GM12878 (cell line): ENCODE measurements at regions not wholly inside any gene's neighbourhood (a gene's known extent, or its start where the extent isn't known, plus 50 kb on each side); places are given as distances from the start of the nearest gene placed in this dataset.

ENCODE experiments used
- ATAC-seq: fragments of 200-7000 bp; cut with Tn5 transposase; 3 replicates; pipeline ENCODE4 v1.9.1; 2020; ENCODE audit warnings: mild to moderate bottlenecking, moderate library complexity
- BruUV-seq: library from RNA; stranded (reverse); fragments of 400-500 nt; replicated peaks from 2 replicates; lab custom pipeline; 2021; lab: Mats Ljungman, UMichigan
- CTCF ChIA-PET: fragments of 300-600 bp; sonication (Branson Sonifier 250); formaldehyde crosslinking; extraction: SDS; loops from one replicate; lab custom pipeline; 2021; ENCODE audit warnings: inconsistent platforms; lab: Yijun Ruan, JAX
- POLR2A ChIA-PET: fragments of 350-600 bp; formaldehyde crosslinking; extraction: SDS; loops from one replicate; lab custom pipeline; 2021; ENCODE audit warnings: inconsistent platforms; lab: Charles Lee
- RAD21 ChIA-PET: fragments of 300-600 bp; sonication (Branson Sonifier 250); formaldehyde crosslinking; loops from one replicate; lab custom pipeline; 2023; ENCODE audit warnings: antibody characterized with exemption; ENCODE audit not compliant: unreplicated experiment; lab: Charles Lee
- SMC1A ChIA-PET: fragments of 300-600 bp; sonication (Branson Sonifier 250); formaldehyde crosslinking; loops from one replicate; lab custom pipeline; 2023; ENCODE audit not compliant: unreplicated experiment, uncharacterized antibody; lab: Charles Lee
- DNase-seq: peaks from one replicate; pipeline ENCODE4 v3.0.0-alpha.2; 2011; ENCODE audit warnings: low read depth, low spot score
- FAIRE-seq: peaks from 3 replicates; lab custom pipeline; 2011; peaks lifted over from hg19 to GRCh38; lab: Jason Lieb, UNC
- H2AFZ ChIP-seq: 2 replicates; pipeline ENCODE4 v1.6.0; 2011; ENCODE audit warnings: low read depth, low read length, control low read depth; ENCODE audit not compliant: control insufficient read depth
- H3K27ac ChIP-seq: 2 replicates; pipeline ENCODE4 v1.5.1; 2011; ENCODE audit warnings: control low read depth; ENCODE audit not compliant: control insufficient read depth, insufficient read depth
- H3K27me3 ChIP-seq, 2 experiments: replicated peaks in 1 of 2; 2 replicates each; pipeline versions ENCODE4 v1.6.0 to v1.6.1; 2011; ENCODE audit warnings: low read length in 1 of 2; ENCODE audit not compliant: control insufficient read depth in 2 of 2, insufficient read depth in 2 of 2
- H3K36me3 ChIP-seq, 2 experiments: 2 replicates each; pipeline ENCODE4 v1.5.1; 2011; ENCODE audit warnings: low read length in 1 of 2; ENCODE audit not compliant: control insufficient read depth in 2 of 2, insufficient read depth in 2 of 2
- H3K4me1 ChIP-seq: 2 replicates; pipeline ENCODE4 v1.6.1; 2011; ENCODE audit warnings: mild to moderate bottlenecking, low read length, moderate library complexity, mixed read lengths; ENCODE audit not compliant: control insufficient read depth, insufficient read depth
- H3K4me2 ChIP-seq: 2 replicates; pipeline ENCODE4 v1.6.0; 2011; ENCODE audit warnings: control low read depth; ENCODE audit not compliant: control insufficient read depth, insufficient read depth
- H3K4me3 ChIP-seq: fragments of 200-600 bp; sonication (generic); 2 replicates; pipeline ENCODE4 v1.5.1; 2016
- H3K79me2 ChIP-seq: 2 replicates; pipeline ENCODE4 v1.6.0; 2011; ENCODE audit warnings: low read length; ENCODE audit not compliant: control insufficient read depth, insufficient read depth
- H3K9ac ChIP-seq: 2 replicates; pipeline ENCODE4 v1.8.0; 2011; ENCODE audit warnings: low read length, control low read depth, mixed read lengths; ENCODE audit not compliant: control insufficient read depth, insufficient read depth
- H3K9me3 ChIP-seq: replicated peaks from 3 replicates; pipeline ENCODE4 v1.5.1; 2011; ENCODE audit warnings: mild to moderate bottlenecking, low read length; ENCODE audit not compliant: control insufficient read depth, insufficient read depth
- H4K20me1 ChIP-seq: 2 replicates; pipeline ENCODE4 v1.6.0; 2011; ENCODE audit not compliant: control insufficient read depth, insufficient read depth
- CREB1 ChIP-seq: IDR thresholded peaks from 2 replicates; pipeline ENCODE4 v1.6.1; 2012; ENCODE audit warnings: low read depth, mild to moderate bottlenecking, inconsistent platforms
- ESRRA ChIP-seq: IDR thresholded peaks from 2 replicates; pipeline ENCODE4 v1.6.1; 2012; ENCODE audit warnings: mild to moderate bottlenecking, low read length, improper control_type of control experiment
- FOS ChIP-seq: IDR thresholded peaks from 3 replicates; pipeline ENCODE4 v1.6.1; 2011; ENCODE audit warnings: borderline replicate concordance; ENCODE audit not compliant: insufficient read length; ENCODE audit errors: extremely low read depth
- MXI1 ChIP-seq: fragments of 150-350 bp; IDR thresholded peaks from 2 replicates; pipeline ENCODE4 v1.6.1; 2011; ENCODE audit warnings: low read depth, mild to moderate bottlenecking, inconsistent platforms, low read length, improper control_type of control experiment
- NRF1 ChIP-seq: conservative IDR thresholded peaks from 2 replicates; pipeline ENCODE4 v1.6.1; 2011; ENCODE audit warnings: mild to moderate bottlenecking, low read depth, low read length, improper control_type of control experiment
- SP1 ChIP-seq: IDR thresholded peaks from one replicate; pipeline ENCODE4 v1.6.1; 2011; ENCODE audit warnings: low read depth, low read length
- ZNF622 ChIP-seq: fragments of 450-650 bp; IDR thresholded peaks from 2 replicates; pipeline ENCODE4 v1.6.1; 2017; ENCODE audit warnings: mild to moderate bottlenecking, inconsistent platforms
- WGBS: methylation state at CpG from one replicate; pipeline ENCODE4 v1.1.6; 2016; ENCODE audit warnings: low lambda C conversion rate; ENCODE audit not compliant: insufficient replicate concordance, insufficient coverage; ENCODE audit errors: missing lambda C conversion rate; 5-methylcytosine and 5-hydroxymethylcytosine counted together
- in situ Hi-C: fragments of 300-500 bp; cut with MboI; formaldehyde crosslinking; loops from 9 replicates; pipeline ENCODE4 v1.14.3; 2018; ENCODE audit warnings: mixed read lengths
- intact Hi-C: fragments of 100-400 bp; cut with micrococcal nuclease; formaldehyde crosslinking; loops from one replicate; pipeline ENCODE4 v1.14.2; 2022; ENCODE audit not compliant: unreplicated experiment

GRCh38 chr11:126115127-126115495, 52.4 kb upstream of the CDON start (continued):
- TF ChIP-seq FOS, result no peak

GRCh38 chr11:126114486-126115126, 51.9 kb upstream of the CDON start:
- in situ Hi-C loops (no loop called here), intact Hi-C loops (no loop called here)
- BruUV-seq, result no TSS peak
- Histone ChIP-seq H3K4me2 (no peak overlapping the region), H2AFZ (peak overlapping the region; percentile 17; the same call in 1 of the 2 replicates), H3K27me3 (no peaks in the 10 kb centered on the region; a peak in 1 of 4 replicates), H3K9me3 (no peaks in the 10 kb centered on the region), H3K4me3 (no peak overlapping the region), H3K27ac (no peak overlapping the region), H3K79me2 (no peaks in the 10 kb centered on the region), H4K20me1 (no peaks in the 10 kb centered on the region), H3K4me1 (peaks cover 5% of the 10 kb centered on the region), H3K9ac (no peak overlapping the region), H3K36me3 (no peaks in the 10 kb centered on the region)
- ChIA-PET POLR2A (interaction anchor here (1.0 to 1.8 kb wide), 2 partner anchors 9 to 51 kb away, joined by 3 to 4 read pairs; no protein-coding TSS in a partner anchor), SMC1A (interaction anchor here (0.9 kb wide), 1 partner anchor 57 kb away, joined by 3 read pairs; no protein-coding TSS in a partner anchor), RAD21 (interaction anchor here (0.6 to 1.3 kb wide), 3 partner anchors 19 to 175 kb away, joined by 3 to 5 read pairs (median 3); no protein-coding TSS in a partner anchor), CTCF (interaction anchor here (1.2 to 1.4 kb wide), 2 partner anchors 79 to 172 kb away, joined by 4 read pairs; no protein-coding TSS in a partner anchor)
- FAIRE-seq (no peak), ATAC-seq (peak; percentile 40), DNase-seq (no peak)
- WGBS, result 33% methylated on average over 6 of the region's 6 CpGs
- no peak for TF ChIP-seq NRF1
- no peak for TF ChIP-seq SP1

- no peaks in the 10 kb centered on the region for H3K9me3 ChIP-seq
- no peaks in the 10 kb centered on the region; a peak in 1 of 4 replicates for H3K27me3 ChIP-seq
- intact Hi-C loops (no loop called here), in situ Hi-C loops (no loop called here)
- ChIA-PET POLR2A (interaction anchor here (1.0 to 1.8 kb wide), 2 partner anchors 9 to 50 kb away, joined by 3 to 4 read pairs; no protein-coding TSS in a partner anchor), CTCF (no interaction called here), SMC1A (no interaction called here), RAD21 (interaction anchor here (0.6 kb wide), 1 partner anchor 20 kb away, joined by 5 read pairs; no protein-coding TSS in a partner anchor)
- H3K79me2 ChIP-seq, result no peaks in the 10 kb centered on the region
- H4K20me1 ChIP-seq, result no peaks in the 10 kb centered on the region
- H2AFZ ChIP-seq, result no peak overlapping the region
- H3K4me2 ChIP-seq, result no peak overlapping the region
- H3K4me3 ChIP-seq, result no peak overlapping the region
- ATAC-seq (no peak), FAIRE-seq (no peak), DNase-seq (no peak)
- no peak for TF ChIP-seq MXI1
- no peak for TF ChIP-seq ESRRA
- no peak for TF ChIP-seq CREB1
- no peak for TF ChIP-seq ZNF622
- H3K36me3 ChIP-seq, result no peaks in the 10 kb centered on the region
- peaks cover 5% of the 10 kb centered on the region for H3K4me1 ChIP-seq
- H3K27ac ChIP-seq, result no peak overlapping the region
- no peak overlapping the region for H3K9ac ChIP-seq
- 7% methylated on average over 4 of the region's 4 CpGs for WGBS
- BruUV-seq, result no TSS peak
These were observed 51.3 kb upstream of the CDON start for GRCh38 chr11:126113963-126114362.
